GM21528 (cell line): ENCODE measurements at regions not wholly inside any gene's neighbourhood (a gene's known extent, or its start where the extent isn't known, plus 50 kb on each side); places are given as distances from the start of the nearest gene placed in this dataset.

Experiments
- ATAC-seq: cut with Tn5 transposase; IDR thresholded peaks from one replicate; pipeline ENCODE4 v1.9.1; 2021; ENCODE audit warnings: mild to moderate bottlenecking, moderate library complexity; ENCODE audit not compliant: unreplicated experiment, low FRiP score

GRCh38 chr13:34210341-34210740, 392.4 kb downstream of the RFC3 start:
- ATAC-seq, result no peak

- ATAC-seq, result no peak
Observed at GRCh38 chr13:34214686-34215085, 396.7 kb downstream of the RFC3 start.

- ATAC-seq, result no peak
Observed at GRCh38 chr13:34216256-34216655, 398.3 kb downstream of the RFC3 start.

- ATAC-seq, result no peak
Observed at GRCh38 chr13:34217343-34218025, 399.5 kb downstream of the RFC3 start.

- no peak for ATAC-seq
Observed at GRCh38 chr13:34223984-34224383, 406.0 kb downstream of the RFC3 start.

- ATAC-seq, result no peak
Observed at GRCh38 chr13:34224877-34225276, 406.9 kb downstream of the RFC3 start.

- ATAC-seq, result no peak
Observed at GRCh38 chr13:34230271-34230670, 412.3 kb downstream of the RFC3 start.

- ATAC-seq, result no peak
Observed at GRCh38 chr13:34241332-34241731, 423.4 kb downstream of the RFC3 start.

- no peak for ATAC-seq
Observed at GRCh38 chr13:34243403-34243802, 425.5 kb downstream of the RFC3 start.

GRCh38 chr13:34246511-34246910, 428.6 kb downstream of the RFC3 start:
- ATAC-seq, result no peak

GRCh38 chr13:34247596-34247995, 429.6 kb downstream of the RFC3 start:
- ATAC-seq, result no peak

GRCh38 chr13:34249546-34250039, 431.6 kb downstream of the RFC3 start:
- ATAC-seq, result no peak

- ATAC-seq, result no peak
Observed at GRCh38 chr13:34250151-34250670, 432.3 kb downstream of the RFC3 start.

GRCh38 chr13:34254366-34254765, 436.4 kb downstream of the RFC3 start:
- ATAC-seq, result no peak

GRCh38 chr13:34255711-34256110, 437.8 kb downstream of the RFC3 start:
- ATAC-seq, result no peak

GRCh38 chr13:34256236-34256635, 438.3 kb downstream of the RFC3 start:
- ATAC-seq, result no peak

GRCh38 chr13:34257966-34258365, 440.0 kb downstream of the RFC3 start:
- ATAC-seq, result no peak

GRCh38 chr13:34258646-34259386, 440.9 kb downstream of the RFC3 start:
- no peak for ATAC-seq

- no peak for ATAC-seq
Observed at GRCh38 chr13:34263681-34264080, 445.7 kb downstream of the RFC3 start.

- ATAC-seq, result no peak
Observed at GRCh38 chr13:34265046-34265679, 447.2 kb downstream of the RFC3 start.

- no peak for ATAC-seq
Observed at GRCh38 chr13:34276764-34277163, 458.8 kb downstream of the RFC3 start.
